DMS114 treated with DMSO at 0.1 percent for 48 hours (cell line): ENCODE measurements at regions not wholly inside any gene's neighbourhood (a gene's known extent, or its start where the extent isn't known, plus 50 kb on each side); places are given as distances from the start of the nearest gene placed in this dataset.

Experiments used
- DNase-seq: peaks from one replicate; lab custom pipeline; 2025; ENCODE audit not compliant: unreplicated experiment; lab: John Stamatoyannopoulos, UW

DNA sequence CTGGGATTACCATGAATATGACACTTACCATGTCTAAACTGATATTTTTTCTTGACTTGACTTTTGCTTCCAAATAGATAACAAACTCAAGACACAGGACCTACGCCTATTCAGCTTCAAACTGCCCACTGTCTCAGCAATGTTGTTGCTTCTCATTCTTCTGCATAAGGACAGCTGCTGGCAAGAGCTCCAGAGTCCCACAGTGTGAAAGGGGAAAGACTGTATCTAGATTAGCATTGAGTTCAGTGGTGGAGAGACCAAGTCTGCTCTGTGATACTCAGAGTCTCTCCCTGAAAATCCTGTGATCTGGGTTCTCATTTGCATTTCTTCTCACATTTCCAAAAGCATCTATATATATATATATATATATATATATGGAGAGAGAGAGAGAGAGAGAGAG lies 247.9 kb upstream of the NT5C1B start:
- DNase-seq, result no peak

DNA sequence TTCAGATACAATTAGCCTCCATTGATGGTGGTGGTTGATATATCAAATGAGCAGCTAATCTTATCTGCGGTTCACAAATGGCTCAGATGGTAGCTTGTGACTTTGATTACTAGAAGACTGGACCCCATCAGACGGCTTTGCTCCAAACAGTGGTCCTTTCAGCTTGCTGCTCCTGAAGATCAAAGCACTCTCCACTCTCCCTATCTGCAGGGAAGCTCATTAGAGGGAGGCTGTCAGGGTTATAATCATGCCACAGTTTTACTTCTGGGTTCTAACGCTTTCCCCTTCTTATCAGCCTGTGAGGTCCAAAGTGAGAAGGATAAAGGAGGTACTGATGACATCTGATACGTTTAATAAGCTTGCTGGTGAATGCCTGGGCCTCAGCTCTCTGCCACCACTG lies 247.1 kb upstream of the NT5C1B start:
- no peak for DNase-seq

DNA sequence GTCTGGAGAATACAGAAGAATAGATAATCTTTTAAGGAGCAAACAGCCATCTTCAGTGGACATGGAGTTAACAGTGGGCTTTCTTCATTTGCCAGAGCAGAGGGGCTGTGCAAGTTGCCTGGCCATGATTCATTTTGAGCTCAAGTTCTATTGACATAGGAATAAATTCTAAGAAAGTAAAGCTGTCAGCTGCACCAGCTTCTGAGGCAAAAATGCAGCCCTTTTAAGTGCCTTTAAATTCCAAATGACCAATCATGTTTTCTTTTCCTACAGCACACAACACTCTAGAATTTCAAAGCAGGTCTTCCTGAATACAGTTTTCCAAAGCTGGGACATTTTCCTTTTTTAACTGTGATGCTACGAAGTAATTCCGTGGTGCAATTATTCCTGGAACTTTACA lies 246.4 kb upstream of the NT5C1B start:
- DNase-seq, result no peak

DNA sequence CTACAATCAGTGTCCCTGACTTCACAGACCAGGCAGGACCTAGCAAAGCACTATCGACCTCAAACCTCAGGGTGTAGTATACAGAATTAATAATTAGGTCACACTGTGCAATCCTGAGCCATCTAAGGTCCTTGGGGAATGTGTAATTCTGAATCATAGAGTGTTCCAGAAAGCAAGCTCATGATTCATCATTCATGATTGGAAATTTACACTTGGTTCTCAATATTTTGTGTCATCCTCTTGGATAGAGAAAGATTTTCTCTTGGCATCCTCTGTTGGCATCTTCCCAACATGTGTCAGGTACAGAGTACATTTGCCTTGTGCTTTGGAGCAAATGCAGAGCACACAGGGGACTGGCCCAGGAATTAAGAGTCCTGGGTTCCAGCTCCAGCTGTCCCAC lies 245.0 kb upstream of the NT5C1B start:
- DNase-seq, result no peak

DNA sequence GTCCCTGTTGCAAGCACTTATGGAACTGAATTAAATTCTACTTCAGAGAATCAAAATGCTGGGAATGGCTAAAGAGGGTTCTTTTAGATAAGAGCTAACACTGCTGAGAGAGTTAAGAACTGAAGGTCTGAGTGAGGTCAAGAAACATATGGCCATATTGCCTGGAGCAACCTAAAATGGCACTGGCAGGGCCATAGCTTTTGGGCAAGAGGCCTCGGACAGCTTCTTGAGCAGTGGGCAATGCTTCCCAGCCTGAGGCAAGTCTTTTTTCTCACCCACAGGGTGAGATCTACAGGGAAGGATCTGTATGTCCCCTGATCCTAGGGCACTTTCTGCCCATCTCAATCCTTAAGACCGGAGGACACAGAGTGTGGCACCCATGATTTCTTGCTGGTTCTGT lies 244.6 kb upstream of the NT5C1B start:
- no peak for DNase-seq

DNA sequence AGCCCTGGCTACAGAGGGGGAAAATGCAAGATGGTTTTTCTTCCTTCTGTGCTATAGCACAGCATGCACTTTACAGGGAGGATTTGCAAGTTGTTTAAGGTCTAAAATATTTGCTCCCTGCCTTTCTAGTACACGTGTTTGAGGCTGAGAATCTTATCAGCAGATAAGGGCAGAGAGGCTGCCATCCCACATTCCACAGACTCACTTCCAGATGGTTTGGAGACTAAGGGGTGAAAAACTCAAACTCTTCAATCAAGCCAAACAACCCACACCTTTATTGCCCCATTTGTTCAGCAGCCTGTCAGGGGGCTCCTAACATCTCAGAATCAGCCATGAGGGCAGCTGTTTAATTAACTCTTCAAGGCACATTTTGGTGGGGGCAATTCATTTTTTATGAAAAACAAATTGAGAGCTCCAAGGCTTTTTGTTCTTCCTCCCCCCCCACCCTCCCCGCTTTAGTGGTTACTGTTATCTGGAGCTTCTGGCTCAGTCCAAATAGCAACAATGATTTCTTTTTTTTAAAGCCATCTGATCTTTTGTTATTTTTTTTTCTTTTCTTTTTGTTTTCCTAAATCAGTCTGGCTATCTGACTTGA lies 242.6 kb upstream of the NT5C1B start:
- DNase-seq, result no peak

DNA sequence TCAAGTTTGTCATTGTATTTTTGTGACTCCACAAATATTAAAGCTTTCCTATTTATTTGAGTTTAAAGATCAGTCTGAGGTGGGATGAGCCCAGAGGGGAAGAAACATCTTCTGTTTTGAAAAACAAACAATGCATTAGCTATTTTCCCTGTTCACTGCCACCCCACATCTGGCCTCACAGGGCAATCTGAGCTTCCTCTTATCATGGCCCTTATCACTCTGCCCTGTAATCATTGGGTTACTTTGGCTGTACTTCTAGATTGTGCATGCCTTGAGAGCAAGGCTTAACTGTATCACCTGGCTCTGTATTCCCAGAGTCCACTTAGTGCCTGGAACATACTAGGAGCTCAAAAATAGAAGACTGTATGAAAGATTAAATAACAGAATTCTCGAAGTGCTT lies 241.6 kb upstream of the NT5C1B start:
- DNase-seq, result no peak

DNA sequence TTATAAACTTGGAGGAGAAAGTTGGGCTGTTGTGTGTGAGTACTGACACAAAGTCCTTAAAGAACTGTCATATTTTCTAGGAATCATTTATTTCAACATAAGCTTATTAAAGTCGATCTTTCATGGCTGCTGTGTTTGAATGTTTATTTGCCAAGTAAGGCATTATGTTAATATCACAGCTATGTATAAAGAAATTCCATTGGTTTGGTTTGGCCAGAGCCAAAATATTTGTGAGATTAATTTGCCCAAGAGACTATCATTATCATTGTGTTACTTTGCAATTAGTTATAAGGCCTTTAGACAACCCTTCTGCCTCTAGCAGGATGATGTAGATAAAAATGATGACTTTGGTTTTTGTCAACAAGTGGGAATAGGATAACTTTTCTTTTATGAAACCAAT lies 240.6 kb upstream of the NT5C1B start:
- DNase-seq, result no peak

DNA sequence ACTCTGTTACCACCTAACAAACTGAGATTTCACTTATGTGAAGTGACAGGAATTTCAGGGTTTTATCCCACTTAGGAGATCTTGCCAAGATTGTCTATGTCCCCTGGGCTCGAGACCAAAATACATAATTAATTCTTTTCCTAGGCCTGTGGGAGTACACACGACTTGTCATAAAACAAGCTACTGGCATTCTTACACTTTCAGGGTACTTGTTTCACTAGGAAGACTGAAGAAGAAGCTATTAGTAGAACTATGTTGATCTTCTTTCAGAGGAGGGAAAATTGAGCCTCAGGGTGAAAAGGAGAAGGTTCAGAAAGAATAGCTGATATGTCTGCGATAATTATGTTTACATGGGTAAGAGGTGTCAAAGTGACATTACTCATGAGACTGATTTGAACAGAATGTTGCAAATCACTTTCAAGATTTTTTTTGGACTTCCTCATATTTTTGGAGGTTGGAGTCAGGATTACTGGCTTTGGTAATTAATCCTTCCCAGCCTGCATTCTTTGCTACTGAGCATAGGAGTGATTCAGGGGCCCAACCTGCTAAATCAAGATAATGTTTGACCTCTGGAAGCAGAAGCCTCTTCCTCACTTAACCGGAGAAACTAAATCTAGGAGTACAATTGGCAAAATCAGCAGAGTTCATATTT lies 240.0 kb upstream of the NT5C1B start:
- no peak for DNase-seq

DNA sequence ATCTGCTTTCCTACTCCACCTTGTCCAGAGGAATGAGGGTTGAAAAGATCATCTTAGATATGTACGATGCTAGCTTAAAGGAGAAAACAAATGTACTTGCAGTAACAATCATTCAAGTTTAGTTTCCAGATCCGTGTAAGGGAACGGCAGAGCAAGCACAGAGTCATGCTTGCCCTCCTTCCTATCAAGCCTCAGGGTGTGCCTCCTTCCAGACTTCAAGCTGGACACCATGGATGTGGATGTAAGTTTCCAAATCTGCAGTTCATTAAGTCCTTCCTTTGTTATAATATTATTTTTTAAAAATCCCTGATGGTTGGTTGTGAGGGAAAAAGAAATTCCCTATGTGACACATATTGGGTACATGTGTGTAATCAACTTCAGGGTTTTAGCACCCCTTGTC lies 238.9 kb upstream of the NT5C1B start:
- DNase-seq, result no peak

DNA sequence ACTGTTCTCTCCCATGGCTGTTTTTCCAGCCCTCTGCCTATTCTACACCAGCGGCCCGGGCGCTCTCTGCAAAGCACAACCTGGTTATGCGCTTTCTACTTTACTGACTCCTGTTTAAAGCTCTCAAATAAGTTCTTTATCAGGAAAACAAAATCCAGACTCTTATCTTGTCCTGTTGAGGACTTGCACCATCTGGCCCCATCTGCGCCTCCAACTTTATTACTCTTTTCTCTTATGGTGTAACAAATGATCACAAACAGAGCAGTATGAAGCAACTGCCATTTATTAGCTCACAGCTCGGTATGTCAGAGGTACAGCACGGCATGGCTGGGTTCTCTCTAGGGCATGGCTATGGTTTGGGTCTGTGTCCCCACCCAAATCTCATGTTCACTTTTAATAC lies 236.5 kb upstream of the NT5C1B start:
- DNase-seq, result no peak

DNA sequence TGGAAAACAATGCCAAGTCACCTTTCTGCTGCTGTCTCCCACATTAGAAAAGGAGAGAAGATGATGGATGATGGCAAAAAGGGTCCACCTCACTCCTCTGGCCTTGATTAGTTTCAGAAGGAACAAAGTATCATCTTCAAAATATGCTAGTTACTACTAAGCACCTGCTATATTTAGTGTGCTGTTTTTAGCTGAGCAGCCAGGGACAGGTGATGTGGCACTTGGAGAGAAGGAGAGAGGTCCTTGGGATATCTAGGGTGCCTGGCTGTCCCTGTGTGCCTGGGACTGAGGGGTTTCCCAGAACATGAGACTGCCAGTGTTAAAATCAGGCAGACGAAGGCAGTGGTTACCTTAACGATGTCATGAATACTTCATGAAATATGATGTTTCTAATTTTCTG lies 235.5 kb upstream of the NT5C1B start:
- DNase-seq, result no peak

DNA sequence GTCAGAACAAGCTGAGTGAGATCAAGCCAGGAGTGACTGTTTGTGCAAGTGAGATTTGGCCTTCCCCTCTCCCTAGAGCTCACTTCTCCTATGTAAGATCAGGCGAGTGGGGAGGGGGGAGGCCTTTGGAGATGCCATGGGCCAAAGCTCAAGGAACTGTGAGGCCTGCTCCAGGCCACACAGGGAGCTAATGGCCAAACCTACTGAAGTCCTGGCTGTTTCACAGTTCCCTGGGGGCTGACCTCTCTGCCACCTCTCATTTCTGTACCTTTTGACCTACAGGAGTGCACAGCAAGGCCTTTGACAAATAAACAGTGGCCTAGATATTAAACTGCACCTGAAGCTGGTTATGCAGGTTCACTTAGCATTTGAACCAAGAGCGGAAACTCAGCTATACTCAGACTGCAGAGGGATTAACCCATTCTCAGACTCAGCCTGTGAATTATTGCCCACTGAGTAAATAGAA lies 235.0 kb upstream of the NT5C1B start:
- DNase-seq, result no peak

DNA sequence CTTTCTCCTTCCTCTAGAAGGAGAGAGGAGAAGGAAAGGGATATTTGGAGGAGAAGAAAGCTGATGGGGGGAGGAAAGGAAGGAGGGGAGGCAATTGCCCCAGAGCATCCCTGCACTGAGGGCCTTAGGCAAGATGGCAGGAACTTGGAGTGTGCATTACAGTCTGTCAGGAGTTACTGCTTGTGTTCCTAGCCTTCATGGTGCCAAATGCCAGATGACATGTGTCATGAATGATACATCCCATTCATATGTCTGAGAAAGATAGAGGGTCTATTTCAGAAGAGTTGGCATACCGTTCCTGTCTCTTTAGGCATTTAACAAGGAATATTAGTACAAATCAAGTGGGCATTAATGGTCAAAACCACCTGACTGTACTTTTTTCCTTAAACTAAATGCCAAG lies 232.1 kb upstream of the NT5C1B start:
- no peak for DNase-seq

DNA sequence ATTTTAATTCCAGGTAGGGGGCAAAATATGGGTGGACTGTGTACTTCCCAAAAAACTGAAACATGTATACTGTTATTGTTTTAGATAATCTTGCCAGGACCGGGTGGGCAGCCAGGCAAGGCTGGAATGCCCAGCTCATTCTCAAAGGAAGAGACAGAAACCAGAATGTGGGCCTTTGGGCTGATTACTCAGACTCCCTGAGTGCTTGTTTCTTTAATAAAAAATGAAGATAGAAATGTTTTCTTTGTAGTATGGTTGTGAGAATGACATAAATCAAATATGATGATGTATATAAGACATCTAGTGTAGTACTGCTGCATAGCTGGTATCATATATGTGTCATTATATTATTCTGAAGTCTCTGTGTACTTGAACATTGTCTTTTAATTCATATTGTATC lies 231.6 kb upstream of the NT5C1B start:
- DNase-seq, result no peak

DNA sequence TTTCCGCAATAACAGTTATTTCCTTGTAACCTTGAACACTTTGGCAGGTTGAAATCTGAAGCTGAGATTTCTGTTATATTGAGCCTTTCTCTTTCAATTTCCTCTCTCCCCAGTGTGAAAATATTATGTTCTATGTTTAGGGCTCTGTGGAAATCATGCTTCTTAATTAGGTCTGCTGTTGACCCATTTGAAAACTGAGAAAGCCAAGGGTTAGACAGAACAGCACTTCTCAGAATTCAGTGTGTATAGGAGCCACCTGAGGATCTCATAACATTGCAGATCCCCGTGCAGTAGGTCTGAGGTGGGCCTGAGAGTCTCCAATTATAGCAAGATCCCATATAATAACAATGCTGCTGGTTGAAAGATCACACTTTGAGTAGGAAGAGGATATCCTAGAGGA lies 230.2 kb upstream of the NT5C1B start:
- DNase-seq, result no peak

DNA sequence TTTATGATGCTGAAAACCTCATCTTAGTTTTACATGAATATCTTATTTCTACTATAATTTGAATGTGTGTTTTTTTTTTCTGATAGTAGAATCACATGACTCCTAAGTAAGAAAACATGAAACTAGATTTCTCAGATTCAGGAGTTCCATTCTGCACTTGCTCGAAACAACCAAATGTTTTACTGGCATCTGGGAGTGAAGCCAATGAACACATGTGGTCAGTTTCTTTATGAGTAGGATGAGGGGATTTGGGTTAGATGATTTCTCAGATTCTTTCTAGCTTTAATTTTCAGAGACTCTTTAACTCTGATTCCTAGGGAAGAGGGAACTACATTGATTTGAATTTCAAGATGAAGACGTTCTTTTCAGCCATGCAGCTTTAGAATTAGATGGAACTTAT lies 225.0 kb upstream of the NT5C1B start:
- no peak for DNase-seq

DNA sequence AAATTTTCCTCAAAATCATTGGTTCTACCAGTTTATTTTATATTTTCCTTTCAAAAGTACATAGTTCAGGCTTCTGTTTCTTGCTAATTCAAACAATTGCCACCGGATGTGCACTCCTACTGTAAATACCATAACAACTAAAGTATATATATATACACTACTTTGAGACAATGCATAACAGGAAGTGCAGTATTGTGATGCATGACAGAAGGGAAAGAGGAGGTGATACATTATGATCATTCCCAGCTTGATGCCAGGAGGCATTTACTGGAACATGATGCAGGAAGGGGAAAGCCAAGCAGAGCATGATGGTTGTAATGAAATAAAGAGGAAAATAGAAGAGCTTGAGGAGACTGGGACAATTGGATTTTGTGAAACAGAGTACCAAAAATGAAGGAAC lies 215.2 kb upstream of the NT5C1B start:
- DNase-seq, result no peak

DNA sequence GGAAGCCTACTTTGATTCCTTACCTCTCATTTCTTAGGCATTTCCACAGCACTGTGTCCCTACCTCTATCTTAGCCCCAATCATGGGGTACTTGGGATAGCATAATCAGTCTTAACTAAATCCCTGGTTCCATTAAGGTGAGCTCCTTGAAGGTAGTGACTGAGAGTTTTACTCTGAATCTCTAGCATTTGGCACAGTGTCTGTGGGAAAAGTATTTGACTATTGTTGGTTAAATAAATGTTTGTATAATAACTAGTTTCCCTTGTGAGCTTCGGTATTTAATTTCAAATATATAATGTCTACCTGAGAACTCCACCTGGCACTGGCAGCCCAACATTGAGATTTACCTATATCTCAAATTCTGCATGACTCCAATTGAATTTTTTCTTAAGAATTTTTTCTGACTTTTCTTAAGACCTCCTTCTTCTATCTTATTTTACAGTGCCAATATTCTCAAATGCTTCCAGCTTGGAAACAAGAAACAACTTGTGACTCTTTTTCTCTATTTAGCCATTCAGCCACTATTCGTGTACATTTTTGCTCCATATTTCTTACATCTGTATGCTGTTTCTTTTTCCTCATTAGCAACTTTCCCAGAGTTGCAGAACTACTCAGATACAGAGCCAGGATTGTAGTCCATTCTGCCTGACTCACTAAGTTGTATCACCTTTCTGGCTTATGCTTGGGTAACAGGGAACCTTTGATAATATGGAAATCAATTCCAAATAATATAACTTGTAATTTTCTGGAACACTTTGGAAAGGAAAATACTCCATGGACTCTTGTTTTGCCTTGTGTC lies 214.0 kb upstream of the NT5C1B start:
- no peak for DNase-seq

DNA sequence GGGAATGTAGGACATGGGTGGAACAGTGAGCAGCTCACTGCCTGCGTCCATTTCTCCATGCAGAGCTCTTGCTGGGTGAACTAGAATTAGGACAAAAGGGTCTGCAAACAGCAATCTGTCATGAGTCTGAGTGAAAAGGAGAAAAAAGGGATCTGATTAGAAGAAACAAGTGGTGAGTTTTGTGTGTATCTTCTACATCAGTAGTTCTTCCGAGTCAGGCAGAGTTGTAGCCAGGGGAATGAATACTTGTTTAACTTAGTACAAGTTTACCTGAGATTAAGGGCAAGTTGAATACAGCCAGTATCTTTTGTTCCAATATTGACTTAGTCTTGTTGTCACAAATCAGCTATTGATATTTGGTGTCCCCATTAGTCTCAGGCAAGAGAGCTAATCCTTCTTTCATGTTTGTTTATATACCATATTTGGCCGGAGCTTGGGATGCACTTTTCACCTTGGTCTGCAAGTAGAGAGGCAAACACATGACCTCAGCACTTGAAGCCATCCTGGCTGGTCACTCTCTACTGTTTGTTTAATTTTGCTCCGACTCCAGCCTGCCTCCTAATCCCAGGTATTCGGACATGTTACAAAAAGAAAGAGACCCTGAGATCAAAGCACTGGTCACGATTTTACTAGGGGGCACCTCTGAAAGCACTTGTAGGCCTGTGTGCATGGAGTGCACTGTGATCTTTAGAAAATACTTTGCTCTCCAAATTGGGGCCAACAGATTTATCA lies 211.0 kb upstream of the NT5C1B start:
- no peak for DNase-seq

DNA sequence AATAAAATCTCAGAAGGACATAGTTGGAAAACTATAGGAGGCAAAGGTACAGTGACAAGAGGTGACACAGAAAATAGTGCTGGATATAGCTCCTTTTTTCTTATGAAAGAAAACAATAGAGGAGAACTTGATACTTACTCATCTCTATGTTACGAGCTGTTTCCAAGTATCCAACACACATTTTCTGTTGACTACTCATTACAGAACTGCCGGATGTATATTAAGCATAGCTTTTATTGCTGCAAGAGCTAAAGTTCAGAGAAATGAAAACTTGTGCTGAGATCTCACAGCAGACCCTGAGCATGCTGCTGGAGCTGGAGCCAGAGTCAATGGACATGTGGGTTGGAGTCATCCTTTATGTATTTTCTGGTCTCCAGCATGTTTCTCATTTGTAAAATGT lies 210.0 kb upstream of the NT5C1B start:
- DNase-seq, result no peak
